HepG2 (cell line): ENCODE measurements at regions not wholly inside any gene's neighbourhood (a gene's known extent, or its start where the extent isn't known, plus 50 kb on each side); places are given as distances from the start of the nearest gene placed in this dataset.

Experiments used
- ARNT2 ChIP-seq: sonication (generic); formaldehyde crosslinking; IDR thresholded peaks from 2 replicates; pipeline ENCODE4 v1.8.0; 2022; ENCODE audit warnings: mild to moderate bottlenecking, low read depth, missing genetic modification reagents, moderate library complexity
- RCOR2 ChIP-seq: IDR thresholded peaks from 2 replicates; pipeline ENCODE4 v1.6.1; 2016; ENCODE audit warnings: missing biosample characterization, missing genetic modification reagents
- RXRB ChIP-seq: IDR thresholded peaks from 2 replicates; pipeline ENCODE4 v1.6.1; 2016; ENCODE audit warnings: borderline replicate concordance, missing genetic modification reagents, missing compliant biosample characterization
- SOX13 ChIP-seq, 3 experiments: fragments of 450-650 bp in 1 of 3; sonication (generic) in 1 of 3; formaldehyde crosslinking in 1 of 3; IDR thresholded peaks in 2 of 3; conservative IDR thresholded peaks in 1 of 3; 2 replicates each; pipeline versions ENCODE4 v1.5.0 to v1.6.1; 2016 to 2020; ENCODE audit warnings: antibody characterized with exemption in 1 of 3, mild to moderate bottlenecking in 1 of 3, missing compliant biosample characterization in 1 of 3, missing genetic modification reagents in 1 of 3, moderate library complexity in 1 of 3
- SOX5 ChIP-seq: IDR thresholded peaks from 2 replicates; pipeline ENCODE4 v1.6.1; 2016; ENCODE audit warnings: borderline replicate concordance
- ZEB1 ChIP-seq: IDR thresholded peaks from 2 replicates; pipeline ENCODE4 v1.6.1; 2012; ENCODE audit warnings: mild to moderate bottlenecking, low read depth, inconsistent platforms; ENCODE audit not compliant: insufficient replicate concordance
- ZNF737 ChIP-seq: sonication (generic); formaldehyde crosslinking; IDR thresholded peaks from 2 replicates; pipeline ENCODE4 v1.5.0; 2020; ENCODE audit warnings: missing genetic modification reagents, mild to moderate bottlenecking, borderline replicate concordance
- TF ChIP-seq, protein P1 (sequence below): sonication (generic); formaldehyde crosslinking; IDR thresholded peaks from 2 replicates; pipeline ENCODE4 v1.4.0; 2020; ENCODE audit warnings: mild to moderate bottlenecking, missing genetic modification reagents
- TF ChIP-seq, protein P2 (sequence below): sonication (generic); formaldehyde crosslinking; IDR thresholded peaks from 2 replicates; pipeline ENCODE4 v1.4.0; 2020; ENCODE audit warnings: mild to moderate bottlenecking, missing genetic modification reagents
- TF ChIP-seq, protein P3 (sequence below): sonication (generic); formaldehyde crosslinking; IDR thresholded peaks from 2 replicates; pipeline ENCODE4 v1.8.0; 2022; ENCODE audit warnings: missing genetic modification reagents, low read depth, mild to moderate bottlenecking, borderline replicate concordance
- TF ChIP-seq, protein P4 (sequence below), 2 experiments: fragments of 450-650 bp in 1 of 2; sonication (generic) in 1 of 2; formaldehyde crosslinking; IDR thresholded peaks; 2 replicates each; pipeline versions ENCODE4 v1.5.0 to v1.8.0; 2020 to 2022; ENCODE audit warnings: mild to moderate bottlenecking in 1 of 2, missing genetic modification reagents in 1 of 2

DNA sequence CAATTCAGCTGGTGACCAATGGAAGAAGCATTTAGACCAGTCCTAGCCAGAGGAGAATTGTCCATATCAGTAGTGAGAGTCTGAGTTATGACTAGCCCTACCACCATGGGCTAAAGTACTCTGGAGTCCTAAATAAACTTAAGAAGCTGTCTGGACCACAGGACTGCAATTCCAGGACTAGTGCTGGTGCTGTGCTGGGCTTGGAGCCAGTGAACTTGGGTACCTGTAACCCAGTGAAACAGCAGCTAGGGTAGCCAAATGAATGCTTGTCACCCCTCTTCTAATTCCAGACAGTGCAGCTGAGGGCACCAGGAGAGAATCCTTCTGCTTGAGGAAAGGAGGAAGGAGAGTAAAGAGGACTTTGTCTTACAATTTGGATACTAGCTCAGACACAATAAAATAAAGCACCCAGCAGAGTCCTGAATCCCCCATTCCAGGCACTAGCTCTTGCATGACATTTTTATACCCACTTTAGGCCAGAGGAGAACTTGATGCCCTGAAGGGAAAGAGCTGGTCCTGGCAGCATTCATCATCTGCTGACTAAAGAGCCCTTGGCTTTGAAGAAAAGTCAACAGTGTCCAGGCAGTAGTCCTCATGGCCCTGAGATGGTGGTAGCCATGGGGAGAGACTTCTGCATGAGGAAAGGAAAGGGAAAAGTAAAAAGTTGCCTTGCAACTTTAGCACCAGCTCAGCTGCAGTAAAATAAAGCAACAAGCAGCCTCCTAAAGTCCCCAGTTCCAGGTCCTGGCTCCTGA lies 2675.7 kb downstream of the PCDH7 start (continued):
- TF ChIP-seq, protein P1, sequence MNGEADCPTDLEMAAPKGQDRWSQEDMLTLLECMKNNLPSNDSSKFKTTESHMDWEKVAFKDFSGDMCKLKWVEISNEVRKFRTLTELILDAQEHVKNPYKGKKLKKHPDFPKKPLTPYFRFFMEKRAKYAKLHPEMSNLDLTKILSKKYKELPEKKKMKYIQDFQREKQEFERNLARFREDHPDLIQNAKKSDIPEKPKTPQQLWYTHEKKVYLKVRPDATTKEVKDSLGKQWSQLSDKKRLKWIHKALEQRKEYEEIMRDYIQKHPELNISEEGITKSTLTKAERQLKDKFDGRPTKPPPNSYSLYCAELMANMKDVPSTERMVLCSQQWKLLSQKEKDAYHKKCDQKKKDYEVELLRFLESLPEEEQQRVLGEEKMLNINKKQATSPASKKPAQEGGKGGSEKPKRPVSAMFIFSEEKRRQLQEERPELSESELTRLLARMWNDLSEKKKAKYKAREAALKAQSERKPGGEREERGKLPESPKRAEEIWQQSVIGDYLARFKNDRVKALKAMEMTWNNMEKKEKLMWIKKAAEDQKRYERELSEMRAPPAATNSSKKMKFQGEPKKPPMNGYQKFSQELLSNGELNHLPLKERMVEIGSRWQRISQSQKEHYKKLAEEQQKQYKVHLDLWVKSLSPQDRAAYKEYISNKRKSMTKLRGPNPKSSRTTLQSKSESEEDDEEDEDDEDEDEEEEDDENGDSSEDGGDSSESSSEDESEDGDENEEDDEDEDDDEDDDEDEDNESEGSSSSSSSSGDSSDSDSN = no peak
- TF ChIP-seq SOX13 (IDR thresholded peaks at IDR 0.05) (no peak), SOX13 (CRISPR knock-in tag; conservative IDR thresholded peaks at IDR 0.05 in 1 of 2, IDR thresholded peaks at IDR 0.05 in 1 of 2) (no peak), ZEB1 (no peak), RXRB (no peak), ZNF737 (CRISPR knock-in tag) (no peak), RCOR2 (CRISPR knock-in tag) (no peak), SOX5 (CRISPR knock-in tag) (no peak), ARNT2 (CRISPR knock-in tag) (no peak)
- TF ChIP-seq, protein P2, sequence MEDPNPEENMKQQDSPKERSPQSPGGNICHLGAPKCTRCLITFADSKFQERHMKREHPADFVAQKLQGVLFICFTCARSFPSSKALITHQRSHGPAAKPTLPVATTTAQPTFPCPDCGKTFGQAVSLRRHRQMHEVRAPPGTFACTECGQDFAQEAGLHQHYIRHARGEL (CRISPR knock-in tag) = no peak
- TF ChIP-seq, protein P3, sequence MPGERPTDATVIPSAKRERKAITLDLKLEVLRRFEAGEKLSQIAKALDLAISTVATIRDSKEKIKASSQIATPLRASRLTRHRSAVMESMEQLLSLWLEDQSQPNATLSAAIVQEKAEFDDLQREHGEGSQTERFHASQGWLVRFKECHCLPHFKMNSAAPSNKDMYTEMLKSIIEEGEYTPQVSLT (CRISPR knock-in tag) = no peak
- TF ChIP-seq, protein P4, sequence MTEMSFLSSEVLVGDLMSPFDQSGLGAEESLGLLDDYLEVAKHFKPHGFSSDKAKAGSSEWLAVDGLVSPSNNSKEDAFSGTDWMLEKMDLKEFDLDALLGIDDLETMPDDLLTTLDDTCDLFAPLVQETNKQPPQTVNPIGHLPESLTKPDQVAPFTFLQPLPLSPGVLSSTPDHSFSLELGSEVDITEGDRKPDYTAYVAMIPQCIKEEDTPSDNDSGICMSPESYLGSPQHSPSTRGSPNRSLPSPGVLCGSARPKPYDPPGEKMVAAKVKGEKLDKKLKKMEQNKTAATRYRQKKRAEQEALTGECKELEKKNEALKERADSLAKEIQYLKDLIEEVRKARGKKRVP (CRISPR knock-in tag; IDR thresholded peaks at IDR 0.05) = no peak
